ENCODE measurements at regions not wholly inside any gene's neighbourhood (a gene's known extent, or its start where the extent isn't known, plus 50 kb on each side); places are given as distances from the start of the nearest gene placed in this dataset.

DNA sequence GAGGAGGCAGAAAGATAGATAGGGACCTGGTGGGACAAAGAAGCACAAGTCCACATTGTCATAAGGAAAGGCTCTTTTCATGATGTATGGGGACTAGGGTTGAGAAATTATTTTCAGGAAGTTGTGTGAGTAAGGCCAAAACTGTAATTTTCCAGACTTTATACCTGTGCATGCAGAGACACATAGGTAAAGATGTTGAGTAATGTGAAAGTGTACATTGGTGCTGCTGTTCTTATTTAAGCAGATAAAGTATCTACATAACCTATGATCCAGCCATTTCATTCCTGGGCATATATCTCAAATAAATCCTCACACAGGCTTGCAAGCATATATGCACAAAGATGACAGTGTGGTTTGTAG lies 332.2 kb downstream of the DUSP6 start:
- DNase-seq (no peak), ATAC-seq (no peak)
- Histone ChIP-seq H3K27me3 (no peaks in the 10 kb centered on the region), H3K27ac (no peak overlapping the region), H3K4me3 (no peak overlapping the region), H3K36me3 (no peaks in the 10 kb centered on the region), H3K4me1 (peaks cover 0 to 6% of the 10 kb centered on the region in 2 donors), H3K9me3 (no peaks in the 10 kb centered on the region)
- intact Hi-C loops (cut with DNase I; ENCODE audit: low total_unique reads) (no loop called here), in situ Hi-C loops (cut with MboI; ENCODE audit: low sequenced_read_pairs in 4 of 4) (loop anchor here in 2 of 4 donors (5.0 to 25.0 kb wide), 4 partner anchors 442 to 883 kb away; partner anchors contain the start of genes CEP290 (in 1 of the 2), POC1B (in 1 of the 2) and TMTC3 (in 1 of the 2))
- TF ChIP-seq POLR2A (IDR thresholded peaks at IDR 0.05): no peak
- TF ChIP-seq, protein P1, sequence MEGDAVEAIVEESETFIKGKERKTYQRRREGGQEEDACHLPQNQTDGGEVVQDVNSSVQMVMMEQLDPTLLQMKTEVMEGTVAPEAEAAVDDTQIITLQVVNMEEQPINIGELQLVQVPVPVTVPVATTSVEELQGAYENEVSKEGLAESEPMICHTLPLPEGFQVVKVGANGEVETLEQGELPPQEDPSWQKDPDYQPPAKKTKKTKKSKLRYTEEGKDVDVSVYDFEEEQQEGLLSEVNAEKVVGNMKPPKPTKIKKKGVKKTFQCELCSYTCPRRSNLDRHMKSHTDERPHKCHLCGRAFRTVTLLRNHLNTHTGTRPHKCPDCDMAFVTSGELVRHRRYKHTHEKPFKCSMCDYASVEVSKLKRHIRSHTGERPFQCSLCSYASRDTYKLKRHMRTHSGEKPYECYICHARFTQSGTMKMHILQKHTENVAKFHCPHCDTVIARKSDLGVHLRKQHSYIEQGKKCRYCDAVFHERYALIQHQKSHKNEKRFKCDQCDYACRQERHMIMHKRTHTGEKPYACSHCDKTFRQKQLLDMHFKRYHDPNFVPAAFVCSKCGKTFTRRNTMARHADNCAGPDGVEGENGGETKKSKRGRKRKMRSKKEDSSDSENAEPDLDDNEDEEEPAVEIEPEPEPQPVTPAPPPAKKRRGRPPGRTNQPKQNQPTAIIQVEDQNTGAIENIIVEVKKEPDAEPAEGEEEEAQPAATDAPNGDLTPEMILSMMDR (IDR thresholded peaks at IDR 0.05 in 4 of 5, conservative IDR thresholded peaks at IDR 0.05 in 1 of 5): no peak

DNA sequence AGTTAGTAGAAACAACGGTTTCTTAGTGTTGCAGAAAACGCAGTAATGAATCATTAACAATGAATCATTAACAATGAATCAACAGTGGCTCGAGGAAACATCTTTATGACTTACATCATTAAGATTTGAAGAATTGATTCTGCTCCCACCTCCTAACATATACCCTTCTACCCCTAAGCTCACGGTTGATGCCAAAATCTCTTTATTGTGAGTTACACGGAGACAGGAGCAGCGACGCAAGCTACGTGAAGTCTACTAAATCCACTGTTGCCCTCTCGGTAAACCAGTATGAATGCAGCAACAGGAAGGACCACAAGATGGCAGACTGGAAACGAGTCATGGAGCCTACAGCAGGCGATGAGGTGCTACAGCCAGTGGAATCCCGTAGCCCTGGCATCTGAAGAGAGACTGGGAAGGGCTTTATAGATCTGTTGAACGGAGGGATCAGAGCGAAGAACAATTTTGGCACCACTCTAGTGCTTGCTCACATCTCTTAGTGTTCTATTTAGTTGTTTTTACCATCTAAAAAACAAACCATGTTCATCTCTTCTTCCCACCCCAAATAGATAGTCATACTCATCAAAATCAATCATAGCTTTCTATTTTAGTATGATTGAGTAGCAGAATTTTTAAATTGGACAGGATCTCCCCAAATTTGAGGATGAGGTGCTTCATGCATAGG lies 332.7 kb downstream of the DUSP6 start:
- Histone ChIP-seq H3K27me3 (no peaks in the 10 kb centered on the region), H3K36me3 (no peaks in the 10 kb centered on the region), H3K27ac (no peak overlapping the region), H3K4me3 (peak overlapping the region; percentile 21 to 42 (median 36)), H3K9me3 (no peaks in the 10 kb centered on the region), H3K4me1 (peaks cover 0 to 6% of the 10 kb centered on the region in 2 donors)
- no peak for TF ChIP-seq POLR2A (IDR thresholded peaks at IDR 0.05)
- TF ChIP-seq, protein P1 (IDR thresholded peaks at IDR 0.05 in 4 of 5, conservative IDR thresholded peaks at IDR 0.05 in 1 of 5): peak; percentile 48 to 83 (median 77)
- in situ Hi-C loops (cut with MboI; ENCODE audit: low sequenced_read_pairs in 4 of 4) (loop anchor here (5.0 to 25.0 kb wide), 7 partner anchors 435 to 882 kb away; partner anchors contain the start of genes POC1B (in 2 of the 4), CEP290 (in 1 of the 4), GALNT4 (in 1 of the 4) and TMTC3 (in 1 of the 4)), intact Hi-C loops (cut with DNase I; ENCODE audit: low total_unique reads) (loop anchor here (1.0 to 2.0 kb wide), 2 partner anchors 442 to 509 kb away; no protein-coding TSS in a partner anchor)
- ATAC-seq (peak; percentile 90 to 92), DNase-seq (peak; percentile 55 to 59)

DNA sequence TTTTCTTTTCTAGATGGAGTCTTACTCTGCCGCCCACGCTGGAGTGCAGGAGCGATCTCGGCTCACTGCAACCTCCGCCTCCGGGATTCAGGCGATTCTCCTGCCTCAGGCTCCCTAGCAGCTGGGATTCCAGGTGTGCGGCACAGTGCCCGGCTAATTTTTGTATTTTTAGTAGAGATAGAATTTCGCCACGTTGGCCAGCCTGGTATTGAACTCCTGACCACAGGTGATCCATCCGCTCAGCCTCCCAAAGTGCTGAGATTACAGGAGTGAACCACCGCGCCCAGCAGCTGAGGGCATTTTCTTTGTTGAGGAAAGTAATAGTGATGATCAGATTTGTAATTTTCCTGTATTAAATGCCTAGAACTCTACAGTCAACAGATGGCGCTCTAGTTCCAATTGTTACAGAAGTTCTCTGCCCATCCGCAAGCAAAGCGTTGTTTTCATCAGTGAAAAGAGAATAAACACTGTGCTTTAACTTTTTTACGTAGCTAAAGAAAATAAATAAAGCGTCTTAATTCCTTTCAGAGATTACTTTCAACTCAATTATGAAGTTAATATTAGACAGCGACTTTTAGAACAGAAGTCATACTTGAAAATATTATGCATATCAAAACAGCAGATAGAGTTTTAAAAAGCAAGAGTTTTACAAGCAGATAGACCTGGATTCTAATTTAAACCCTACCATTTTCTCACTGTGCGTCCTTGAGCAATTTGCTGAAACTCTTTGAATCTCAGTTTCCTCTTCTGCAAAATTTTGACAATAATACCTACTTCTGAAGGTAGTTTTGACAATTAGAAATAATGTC lies 335.1 kb downstream of the DUSP6 start:
- DNase-seq: no peak
- in situ Hi-C loops (cut with MboI; ENCODE audit: low sequenced_read_pairs in 4 of 4): loop anchor here (5.0 to 25.0 kb wide), 5 partner anchors 438 to 880 kb away; partner anchors contain the start of genes CEP290 (in 1 of the 4), GALNT4 (in 1 of the 4), POC1B (in 1 of the 4) and TMTC3 (in 1 of the 4)
- no peak overlapping the region for H3K27ac ChIP-seq

DNA sequence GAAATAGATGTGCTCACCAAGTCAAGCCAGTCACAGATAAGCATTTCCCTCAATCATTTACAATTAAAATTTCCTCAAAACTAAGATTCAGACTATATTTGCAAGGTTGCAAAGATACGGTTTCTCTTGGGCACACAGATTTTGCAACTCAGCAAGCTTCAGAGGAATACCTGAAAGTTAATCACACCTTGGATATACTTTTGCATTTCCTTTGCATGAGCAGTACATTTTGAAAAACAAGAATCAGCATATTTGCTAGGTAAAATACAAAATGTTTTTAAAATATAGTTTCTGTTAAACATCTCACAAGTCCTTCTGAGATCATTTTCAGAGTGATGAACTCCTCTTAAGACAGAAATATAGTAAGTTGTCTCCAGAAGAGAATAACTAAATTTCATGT lies 336.9 kb downstream of the DUSP6 start:
- H3K27ac ChIP-seq: no peak overlapping the region
- DNase-seq: no peak
- H3K9me3 ChIP-seq: no peaks in the 10 kb centered on the region
- H3K4me3 ChIP-seq: no peak overlapping the region
- no peaks in the 10 kb centered on the region for H3K36me3 ChIP-seq
- in situ Hi-C loops (cut with MboI; ENCODE audit: low sequenced_read_pairs in 4 of 4): loop anchor here (5.0 to 25.0 kb wide), 5 partner anchors 439 to 878 kb away; partner anchors contain the start of genes CEP290 (in 1 of the 4), GALNT4 (in 1 of the 4), POC1B (in 1 of the 4) and TMTC3 (in 1 of the 4)
- ATAC-seq: no peak
- no peaks in the 10 kb centered on the region for H3K27me3 ChIP-seq
- intact Hi-C loops (cut with DNase I; ENCODE audit: low total_unique reads): no loop called here
- peaks cover 0 to 6% of the 10 kb centered on the region in 2 donors for H3K4me1 ChIP-seq
- TF ChIP-seq POLR2A (IDR thresholded peaks at IDR 0.05): no peak
- TF ChIP-seq, protein P1 (IDR thresholded peaks at IDR 0.05 in 4 of 5, conservative IDR thresholded peaks at IDR 0.05 in 1 of 5): no peak

More for the DNA sequence above, 335.1 kb downstream of the DUSP6 start:
- ATAC-seq: peak in 1 of 2 donors; percentile 64
- H3K9me3 ChIP-seq: no peaks in the 10 kb centered on the region
- intact Hi-C loops (cut with DNase I; ENCODE audit: low total_unique reads): no loop called here
- H3K4me3 ChIP-seq: peak overlapping the region in 1 of 4 donors; percentile 18
- H3K36me3 ChIP-seq: no peaks in the 10 kb centered on the region
- H3K4me1 ChIP-seq: peaks cover 0 to 6% of the 10 kb centered on the region in 2 donors
- TF ChIP-seq POLR2A (IDR thresholded peaks at IDR 0.05): no peak
- TF ChIP-seq, protein P1 (IDR thresholded peaks at IDR 0.05 in 4 of 5, conservative IDR thresholded peaks at IDR 0.05 in 1 of 5): peak; percentile 27 to 71 (median 60)
- no peaks in the 10 kb centered on the region for H3K27me3 ChIP-seq
